ENCODE measurements at regions not wholly inside any gene's neighbourhood (a gene's known extent, or its start where the extent isn't known, plus 50 kb on each side); places are given as distances from the start of the nearest gene placed in this dataset.

GRCh38 chr1:217373761-217374701, 256.9 kb downstream of the GPATCH2 start:
- intact Hi-C loops (cut with DNase I; ENCODE audit: low total_unique reads) = no loop called here
- 93 to 96% methylated on average over 11 of the region's 11 CpGs for WGBS, 2 donors

GRCh38 chr1:217372049-217372970, 258.6 kb downstream of the GPATCH2 start:
- TF ChIP-seq POLR2A (IDR thresholded peaks at IDR 0.05) (no peak), CTCF (IDR thresholded peaks at IDR 0.05) (no peak)
- WGBS, 2 donors = 79 to 84% methylated on average over 6 to 7 of the region's 7 CpGs
- intact Hi-C loops (cut with DNase I; ENCODE audit: low total_unique reads) = no loop called here
- no peak overlapping the region for H3K4me3 ChIP-seq (ENCODE audit: low read depth, poor library complexity, severe bottlenecking)
- DNase-seq (ENCODE audit: low spot score in 2 of 2) = no peak

More at GRCh38 chr1:217373761-217374701, 256.9 kb downstream of the GPATCH2 start:
- H3K4me3 ChIP-seq (ENCODE audit: low read depth, poor library complexity, severe bottlenecking) = no peak overlapping the region
- no peak for TF ChIP-seq CTCF (IDR thresholded peaks at IDR 0.05)
- TF ChIP-seq POLR2A (IDR thresholded peaks at IDR 0.05) = no peak
- DNase-seq (ENCODE audit: low spot score in 2 of 2) = no peak

GRCh38 chr1:217370757-217371156, 260.1 kb downstream of the GPATCH2 start:
- DNase-seq (ENCODE audit: low spot score in 2 of 2) = no peak
- 88 to 93% methylated on average over 10 of the region's 10 CpGs for WGBS, 2 donors
- intact Hi-C loops (cut with DNase I; ENCODE audit: low total_unique reads) = loop anchor here (2.0 kb wide), 1 partner anchor 30 kb away; no protein-coding TSS in a partner anchor
- no peak overlapping the region for H3K4me3 ChIP-seq (ENCODE audit: low read depth, poor library complexity, severe bottlenecking)
- TF ChIP-seq CTCF (IDR thresholded peaks at IDR 0.05) = no peak
- TF ChIP-seq POLR2A (IDR thresholded peaks at IDR 0.05) = no peak

GRCh38 chr1:217369996-217370551, 260.8 kb downstream of the GPATCH2 start:
- no peak overlapping the region for H3K4me3 ChIP-seq (ENCODE audit: low read depth, poor library complexity, severe bottlenecking)
- TF ChIP-seq POLR2A (IDR thresholded peaks at IDR 0.05) (no peak), CTCF (IDR thresholded peaks at IDR 0.05) (no peak)
- intact Hi-C loops (cut with DNase I; ENCODE audit: low total_unique reads) = loop anchor here (2.0 kb wide), 1 partner anchor 31 kb away; no protein-coding TSS in a partner anchor
- no peak for DNase-seq (ENCODE audit: low spot score in 2 of 2)
- 77 to 78% methylated on average over 9 of the region's 9 CpGs for WGBS, 2 donors

- intact Hi-C loops (cut with DNase I; ENCODE audit: low total_unique reads) = no loop called here
- TF ChIP-seq CTCF (IDR thresholded peaks at IDR 0.05) = no peak
- no peak for TF ChIP-seq POLR2A (IDR thresholded peaks at IDR 0.05)
- WGBS, 2 donors = 24 to 26% methylated on average over 8 of the region's 8 CpGs
- H3K4me3 ChIP-seq (ENCODE audit: low read depth, poor library complexity, severe bottlenecking) = no peak overlapping the region
- no peak for DNase-seq (ENCODE audit: low spot score in 2 of 2)
Measured at GRCh38 chr1:217369271-217369981, 261.5 kb downstream of the GPATCH2 start.
